HG02852 (cell line): ENCODE measurements at regions not wholly inside any gene's neighbourhood (a gene's known extent, or its start where the extent isn't known, plus 50 kb on each side); places are given as distances from the start of the nearest gene placed in this dataset.
"Not testable (repeated sequence)": the region's sequence is repeated elsewhere in the genome, so short reads cannot be mapped to it uniquely, and the experiment has no call there.

Experiments used
- ATAC-seq: cut with Tn5 transposase; IDR thresholded peaks from one replicate; pipeline ENCODE4 v1.9.1; 2021; ENCODE audit warnings: mild to moderate bottlenecking, moderate library complexity; ENCODE audit not compliant: unreplicated experiment

- ATAC-seq: no peak
Measured at GRCh38 chr10:106304056-106304455, 860.5 kb downstream of the SORCS1 start.

- no peak for ATAC-seq
Measured at GRCh38 chr10:106302961-106303360, 861.5 kb downstream of the SORCS1 start.

- ATAC-seq: no peak
Measured at GRCh38 chr10:106301146-106301545, 863.4 kb downstream of the SORCS1 start.

- no peak for ATAC-seq
Measured at GRCh38 chr10:106296750-106297392, 867.6 kb downstream of the SORCS1 start.

- ATAC-seq: no peak
Measured at GRCh38 chr10:106284802-106285587, 879.5 kb downstream of the SORCS1 start.

GRCh38 chr10:106280896-106281460 is 883.5 kb downstream of the SORCS1 start:
- no peak for ATAC-seq

- ATAC-seq: no peak
Measured at GRCh38 chr10:106278383-106278782, 886.1 kb downstream of the SORCS1 start.

- ATAC-seq: no peak
Measured at GRCh38 chr10:106271237-106271636, 893.3 kb downstream of the SORCS1 start.

- no peak for ATAC-seq
Measured at GRCh38 chr10:106268000-106268399, 896.5 kb downstream of the SORCS1 start.

- no peak for ATAC-seq
Measured at GRCh38 chr10:106267591-106267990, 896.9 kb downstream of the SORCS1 start.

- ATAC-seq: not testable (repeated sequence)
Measured at GRCh38 chr10:106257432-106257831, 907.1 kb downstream of the SORCS1 start.

GRCh38 chr10:106255111-106255678 is 909.3 kb downstream of the SORCS1 start:
- no peak for ATAC-seq

GRCh38 chr10:106254071-106254470 is 910.4 kb downstream of the SORCS1 start:
- ATAC-seq: no peak

- no peak for ATAC-seq
Measured at GRCh38 chr10:106252541-106252940, 912.0 kb downstream of the SORCS1 start.

GRCh38 chr10:106251573-106251972 is 912.9 kb downstream of the SORCS1 start:
- ATAC-seq: no peak

- no peak for ATAC-seq
Measured at GRCh38 chr10:106242301-106242700, 922.2 kb downstream of the SORCS1 start.

GRCh38 chr10:106226828-106227227 is 937.7 kb downstream of the SORCS1 start:
- no peak for ATAC-seq

GRCh38 chr10:106226142-106226541 is 938.4 kb downstream of the SORCS1 start:
- ATAC-seq: no peak

- no peak for ATAC-seq
Measured at GRCh38 chr10:106224676-106225075, 939.8 kb downstream of the SORCS1 start.

GRCh38 chr10:106217627-106218026 is 946.9 kb downstream of the SORCS1 start:
- no peak for ATAC-seq

- no peak for ATAC-seq
Measured at GRCh38 chr10:106216085-106216484, 948.4 kb downstream of the SORCS1 start.

- no peak for ATAC-seq
Measured at GRCh38 chr10:106214243-106214642, 950.3 kb downstream of the SORCS1 start.
